Fibroblast of lung (primary cell): ENCODE measurements at regions not wholly inside any gene's neighbourhood (a gene's known extent, or its start where the extent isn't known, plus 50 kb on each side); places are given as distances from the start of the nearest gene placed in this dataset.
A peak's percentile ranks its signal among the peaks of the same experiment; 100 is the strongest.

Experiments used
- DNase-seq, 2 donors: peaks; one replicate each; pipeline versions ENCODE4 v3.0.0 to v3.0.0-alpha.2; 2010; ENCODE audit warnings: low read depth in 2 of 2
- H2AFZ ChIP-seq: 2 replicates; pipeline ENCODE4 v1.5.1; 2012; ENCODE audit warnings: low read length, control low read depth, inconsistent platforms
- H3K27ac ChIP-seq: 2 replicates; pipeline ENCODE4 v1.5.1; 2011; ENCODE audit warnings: low read length, control low read depth; ENCODE audit not compliant: insufficient read depth
- H3K27me3 ChIP-seq: 2 replicates; pipeline ENCODE4 v1.5.1; 2011; ENCODE audit warnings: mild to moderate bottlenecking, low read length; ENCODE audit not compliant: control insufficient read depth, insufficient read depth
- H3K36me3 ChIP-seq: 2 replicates; pipeline ENCODE4 v1.5.1; 2011; ENCODE audit warnings: low read length; ENCODE audit not compliant: control insufficient read depth, insufficient read depth
- H3K4me1 ChIP-seq: 2 replicates; pipeline ENCODE4 v1.5.1; 2011; ENCODE audit warnings: low read length; ENCODE audit not compliant: control insufficient read depth, insufficient read depth; ENCODE audit errors: extremely low read depth
- H3K4me2 ChIP-seq: 2 replicates; pipeline ENCODE4 v1.5.1; 2011; ENCODE audit warnings: low read length, control low read depth; ENCODE audit not compliant: insufficient read depth; ENCODE audit errors: extremely low read depth
- H3K4me3 ChIP-seq, 4 experiments: fragments of 200-600 bp in 1 of 4; sonication (generic) in 1 of 4; replicated peaks in 1 of 4; 2 replicates each; pipeline ENCODE4 v1.5.1; 2011 to 2016; ENCODE audit warnings: low read length in 4 of 4, low read depth in 3 of 4, mild to moderate bottlenecking in 3 of 4, control low read depth in 2 of 4, inconsistent platforms in 1 of 4, mixed read lengths in 1 of 4; ENCODE audit not compliant: insufficient read depth in 1 of 4; ENCODE audit errors: control extremely low read depth in 1 of 4
- H3K79me2 ChIP-seq: 2 replicates; pipeline ENCODE4 v1.5.1; 2012; ENCODE audit warnings: mild to moderate bottlenecking, low read length, inconsistent platforms; ENCODE audit not compliant: control insufficient read depth, insufficient read depth
- H3K9ac ChIP-seq: 2 replicates; pipeline ENCODE4 v1.5.1; 2011; ENCODE audit warnings: mild to moderate bottlenecking, low read length, control low read depth; ENCODE audit not compliant: insufficient read depth
- H3K9me3 ChIP-seq: 2 replicates; pipeline ENCODE4 v1.5.1; 2012; ENCODE audit warnings: low read depth, low read length; ENCODE audit not compliant: control insufficient read depth, insufficient read depth
- H4K20me1 ChIP-seq: 2 replicates; pipeline ENCODE4 v1.5.1; 2011; ENCODE audit warnings: low read length; ENCODE audit not compliant: control insufficient read depth, insufficient read depth; ENCODE audit errors: extremely low read depth
- EZH2 ChIP-seq: IDR thresholded peaks from 2 replicates; pipeline ENCODE4 v1.5.1; 2012; ENCODE audit warnings: low read length, control low read depth, mild to moderate bottlenecking; ENCODE audit errors: missing control alignments
- TF ChIP-seq, protein P1 (sequence below), 2 donors: IDR thresholded peaks in 1 of 2; conservative IDR thresholded peaks in 1 of 2; 1 replicate in 1 of 2; 2 replicates in 1 of 2; pipeline ENCODE4 v1.5.1; 2011 to 2012; ENCODE audit warnings: low read length in 2 of 2, control low read depth in 1 of 2, inconsistent platforms in 1 of 2, low read depth in 1 of 2, mild to moderate bottlenecking in 1 of 2

DNA sequence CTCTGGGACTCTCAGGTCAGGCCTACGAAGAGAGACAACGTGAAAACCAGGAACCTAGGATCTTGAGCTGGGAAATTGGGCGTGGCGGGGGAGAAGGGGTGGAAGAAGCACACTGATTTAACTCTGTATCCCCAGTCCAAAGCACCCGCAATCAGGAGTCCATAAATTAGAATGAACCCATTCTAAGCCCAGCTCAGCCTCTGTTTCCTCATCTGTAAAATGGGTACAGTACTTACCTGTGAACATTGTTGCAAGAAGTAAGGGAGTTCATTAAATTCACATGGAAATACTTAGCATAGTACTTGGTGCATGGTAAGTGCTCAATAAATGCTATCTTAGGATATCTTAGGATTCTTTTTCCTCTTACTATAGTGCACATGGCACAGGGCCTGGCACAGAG lies 326.7 kb downstream of the BCOR start:
- no peaks in the 10 kb centered on the region for H3K9me3 ChIP-seq
- H4K20me1 ChIP-seq = no peaks in the 10 kb centered on the region
- H3K4me2 ChIP-seq = no peak overlapping the region
- H3K79me2 ChIP-seq = no peaks in the 10 kb centered on the region
- no peak overlapping the region for H3K27ac ChIP-seq
- H3K4me1 ChIP-seq = no peaks in the 10 kb centered on the region
- no peak overlapping the region for H2AFZ ChIP-seq
- H3K36me3 ChIP-seq = no peaks in the 10 kb centered on the region
- no peaks in the 10 kb centered on the region for H3K27me3 ChIP-seq
- H3K9ac ChIP-seq = no peak overlapping the region
- DNase-seq = no peak
- no peak overlapping the region for H3K4me3 ChIP-seq
- TF ChIP-seq, protein P1, sequence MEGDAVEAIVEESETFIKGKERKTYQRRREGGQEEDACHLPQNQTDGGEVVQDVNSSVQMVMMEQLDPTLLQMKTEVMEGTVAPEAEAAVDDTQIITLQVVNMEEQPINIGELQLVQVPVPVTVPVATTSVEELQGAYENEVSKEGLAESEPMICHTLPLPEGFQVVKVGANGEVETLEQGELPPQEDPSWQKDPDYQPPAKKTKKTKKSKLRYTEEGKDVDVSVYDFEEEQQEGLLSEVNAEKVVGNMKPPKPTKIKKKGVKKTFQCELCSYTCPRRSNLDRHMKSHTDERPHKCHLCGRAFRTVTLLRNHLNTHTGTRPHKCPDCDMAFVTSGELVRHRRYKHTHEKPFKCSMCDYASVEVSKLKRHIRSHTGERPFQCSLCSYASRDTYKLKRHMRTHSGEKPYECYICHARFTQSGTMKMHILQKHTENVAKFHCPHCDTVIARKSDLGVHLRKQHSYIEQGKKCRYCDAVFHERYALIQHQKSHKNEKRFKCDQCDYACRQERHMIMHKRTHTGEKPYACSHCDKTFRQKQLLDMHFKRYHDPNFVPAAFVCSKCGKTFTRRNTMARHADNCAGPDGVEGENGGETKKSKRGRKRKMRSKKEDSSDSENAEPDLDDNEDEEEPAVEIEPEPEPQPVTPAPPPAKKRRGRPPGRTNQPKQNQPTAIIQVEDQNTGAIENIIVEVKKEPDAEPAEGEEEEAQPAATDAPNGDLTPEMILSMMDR (conservative IDR thresholded peaks at IDR 0.05 in 1 of 2, IDR thresholded peaks at IDR 0.05 in 1 of 2; ENCODE audit: low read depth in 1 of 2, low read length in 2 of 2) = no peak
- no peak for TF ChIP-seq EZH2

DNA sequence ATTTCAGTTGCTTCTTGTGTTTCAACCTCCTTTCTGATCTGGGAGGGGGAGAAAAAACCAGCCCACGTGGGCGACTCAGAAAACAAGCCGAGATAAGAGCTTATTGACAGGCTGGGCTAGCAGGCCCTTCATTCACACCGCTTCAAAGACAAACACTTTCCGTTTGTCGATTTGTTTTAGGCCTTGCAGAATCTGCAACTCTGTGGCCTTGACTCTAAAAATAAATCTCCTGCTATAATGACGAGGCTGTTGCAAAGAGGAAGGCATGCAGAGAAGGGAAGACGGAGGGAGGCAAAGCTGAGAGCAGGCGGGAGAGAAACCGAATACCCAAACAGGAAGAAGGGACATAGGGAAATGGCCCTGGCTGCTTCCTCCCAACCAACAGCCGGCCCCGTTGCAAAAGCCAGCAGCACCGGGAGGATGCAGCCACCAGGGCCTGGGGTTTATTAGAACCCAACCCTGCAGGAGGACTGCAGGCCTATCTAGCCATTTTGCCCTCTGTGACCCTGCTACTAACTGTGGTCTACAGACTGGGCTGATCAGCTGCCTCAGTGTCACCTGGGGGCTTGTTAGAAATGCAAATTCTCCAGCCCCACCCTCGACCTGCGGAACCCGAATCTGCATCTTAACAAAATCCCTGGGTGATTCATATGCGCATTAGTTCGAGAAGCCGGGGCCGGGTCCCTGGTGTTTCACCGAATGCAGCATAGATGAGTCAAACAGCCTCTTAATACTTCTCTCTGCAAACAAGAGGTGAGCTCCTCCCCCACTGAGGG lies 325.5 kb downstream of the BCOR start:
- Histone ChIP-seq H3K4me2 (no peak overlapping the region), H3K9ac (peak overlapping the region; percentile 16)
- DNase-seq = peak; percentile 28 to 77

DNA sequence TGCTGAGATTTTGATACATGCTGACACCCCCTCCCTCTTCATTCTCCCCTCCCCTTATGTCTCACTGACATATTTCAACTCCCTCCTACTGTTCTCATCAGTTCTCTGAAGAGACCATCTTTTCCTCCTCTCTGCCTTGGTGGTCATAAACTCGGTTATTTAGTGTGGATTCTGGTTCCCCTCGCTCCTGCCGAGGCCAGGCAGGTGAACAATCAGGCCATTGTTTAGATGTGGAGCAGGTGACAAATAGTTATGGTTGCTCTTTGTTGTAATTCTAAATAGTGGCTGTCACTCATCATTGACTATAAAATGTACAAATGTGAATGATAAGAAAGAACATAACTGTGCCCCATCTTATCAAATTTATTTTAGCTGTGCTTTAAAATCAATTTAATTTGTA lies 324.6 kb downstream of the BCOR start:
- H3K36me3 ChIP-seq = no peaks in the 10 kb centered on the region
- H3K9ac ChIP-seq = no peak overlapping the region
- H3K4me3 ChIP-seq = no peak overlapping the region
- no peak overlapping the region for H2AFZ ChIP-seq
- no peak overlapping the region for H3K4me2 ChIP-seq
- no peaks in the 10 kb centered on the region for H3K9me3 ChIP-seq
- TF ChIP-seq, protein P1 (conservative IDR thresholded peaks at IDR 0.05 in 1 of 2, IDR thresholded peaks at IDR 0.05 in 1 of 2; ENCODE audit: low read depth in 1 of 2, low read length in 2 of 2) = no peak
- no peak for TF ChIP-seq EZH2
- no peaks in the 10 kb centered on the region for H3K4me1 ChIP-seq
- no peaks in the 10 kb centered on the region for H3K79me2 ChIP-seq
- H4K20me1 ChIP-seq = no peaks in the 10 kb centered on the region
- no peak for DNase-seq
- H3K27ac ChIP-seq = no peak overlapping the region
- no peaks in the 10 kb centered on the region for H3K27me3 ChIP-seq

More for the DNA sequence above, 325.5 kb downstream of the BCOR start:
- H3K27ac ChIP-seq = no peak overlapping the region
- no peak overlapping the region for H3K4me3 ChIP-seq
- H3K4me1 ChIP-seq = no peaks in the 10 kb centered on the region
- no peaks in the 10 kb centered on the region for H3K79me2 ChIP-seq
- no peaks in the 10 kb centered on the region for H3K36me3 ChIP-seq
- no peaks in the 10 kb centered on the region for H4K20me1 ChIP-seq
- H3K9me3 ChIP-seq = no peaks in the 10 kb centered on the region
- no peak for TF ChIP-seq EZH2
- TF ChIP-seq, protein P1 (conservative IDR thresholded peaks at IDR 0.05 in 1 of 2, IDR thresholded peaks at IDR 0.05 in 1 of 2; ENCODE audit: low read depth in 1 of 2, low read length in 2 of 2) = no peak
- H3K27me3 ChIP-seq = no peaks in the 10 kb centered on the region
- peak overlapping the region; percentile 41 for H2AFZ ChIP-seq
